ENCODE measurements at regions not wholly inside any gene's neighbourhood (a gene's known extent, or its start where the extent isn't known, plus 50 kb on each side); places are given as distances from the start of the nearest gene placed in this dataset.

DNA sequence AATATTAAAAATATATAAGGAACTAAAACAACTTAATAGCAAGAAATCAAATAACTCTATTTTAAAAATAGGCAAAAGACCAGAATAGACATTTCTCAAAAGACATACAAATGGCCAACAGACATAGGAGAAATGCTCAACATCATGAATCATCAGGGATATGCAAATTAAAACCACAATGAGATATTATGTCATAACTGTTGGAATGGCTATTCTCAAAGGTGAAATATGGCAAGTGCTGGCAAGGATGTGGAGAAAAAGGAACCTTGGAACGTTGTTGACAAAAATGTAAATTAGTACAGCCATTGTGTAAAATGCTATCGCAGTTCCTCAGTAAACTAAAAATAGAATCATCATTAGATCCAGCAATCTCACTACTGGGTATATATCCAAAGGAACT, 468.5 kb downstream of the NFIB start:
- TF ChIP-seq, protein P1, sequence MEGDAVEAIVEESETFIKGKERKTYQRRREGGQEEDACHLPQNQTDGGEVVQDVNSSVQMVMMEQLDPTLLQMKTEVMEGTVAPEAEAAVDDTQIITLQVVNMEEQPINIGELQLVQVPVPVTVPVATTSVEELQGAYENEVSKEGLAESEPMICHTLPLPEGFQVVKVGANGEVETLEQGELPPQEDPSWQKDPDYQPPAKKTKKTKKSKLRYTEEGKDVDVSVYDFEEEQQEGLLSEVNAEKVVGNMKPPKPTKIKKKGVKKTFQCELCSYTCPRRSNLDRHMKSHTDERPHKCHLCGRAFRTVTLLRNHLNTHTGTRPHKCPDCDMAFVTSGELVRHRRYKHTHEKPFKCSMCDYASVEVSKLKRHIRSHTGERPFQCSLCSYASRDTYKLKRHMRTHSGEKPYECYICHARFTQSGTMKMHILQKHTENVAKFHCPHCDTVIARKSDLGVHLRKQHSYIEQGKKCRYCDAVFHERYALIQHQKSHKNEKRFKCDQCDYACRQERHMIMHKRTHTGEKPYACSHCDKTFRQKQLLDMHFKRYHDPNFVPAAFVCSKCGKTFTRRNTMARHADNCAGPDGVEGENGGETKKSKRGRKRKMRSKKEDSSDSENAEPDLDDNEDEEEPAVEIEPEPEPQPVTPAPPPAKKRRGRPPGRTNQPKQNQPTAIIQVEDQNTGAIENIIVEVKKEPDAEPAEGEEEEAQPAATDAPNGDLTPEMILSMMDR (IDR thresholded peaks at IDR 0.05): no peak
- no peak for TF ChIP-seq POLR2A (IDR thresholded peaks at IDR 0.05)

Measured in Peyer's patch (tissue), 4 donors.